NCI-H2196 (cell line): ENCODE measurements at regions not wholly inside any gene's neighbourhood (a gene's known extent, or its start where the extent isn't known, plus 50 kb on each side); places are given as distances from the start of the nearest gene placed in this dataset.
"Not testable (repeated sequence)": the region's sequence is repeated elsewhere in the genome, so short reads cannot be mapped to it uniquely, and the experiment has no call there.

Source experiments
- DNase-seq: peaks from one replicate; lab custom pipeline; 2025; ENCODE audit not compliant: unreplicated experiment; lab: John Stamatoyannopoulos, UW

DNA sequence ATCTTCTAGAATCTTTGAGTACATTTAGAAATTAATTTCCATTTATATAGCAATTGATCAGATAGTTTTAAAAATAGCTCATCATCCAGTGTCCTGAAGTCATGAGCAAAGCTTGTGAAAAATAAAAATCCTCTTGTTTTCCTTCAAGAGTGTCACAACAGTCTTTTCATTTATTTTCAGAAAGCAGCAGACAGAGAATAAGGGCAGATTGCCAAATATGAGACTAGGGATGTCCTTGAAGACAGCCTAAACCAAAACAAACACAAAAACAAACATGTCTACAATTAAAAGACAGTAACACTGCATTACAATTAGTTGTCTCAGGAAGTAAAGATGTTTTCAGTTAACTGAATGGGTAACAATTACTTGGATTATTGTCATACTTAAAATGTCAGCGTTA lies 682.8 kb downstream of the TFAP2A start:
- DNase-seq = no peak

DNA sequence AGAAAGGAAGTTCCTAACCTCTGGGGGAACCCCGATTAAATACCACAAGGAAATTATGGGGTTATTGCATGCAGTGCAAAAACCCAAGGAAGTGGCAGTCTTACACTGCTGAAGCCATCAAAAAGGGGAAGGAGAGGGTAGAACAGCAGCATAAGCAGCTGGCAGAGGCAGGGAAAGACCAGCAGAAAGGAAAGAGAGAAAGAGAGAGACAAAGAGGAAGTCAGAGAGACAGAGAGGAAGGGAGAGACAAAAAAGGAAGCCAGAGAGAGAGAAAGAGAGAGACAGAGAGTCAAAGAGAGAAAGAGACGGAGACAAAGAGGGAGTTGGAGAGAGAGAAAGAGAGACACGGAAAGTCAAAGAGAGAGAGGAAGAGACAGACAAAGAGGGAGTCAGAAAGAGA lies 689.1 kb downstream of the TFAP2A start:
- not testable (repeated sequence) for DNase-seq

- no peak for DNase-seq
These were observed 697.3 kb downstream of the TFAP2A start for GRCh38 chr6:9717568-9717967.

DNA sequence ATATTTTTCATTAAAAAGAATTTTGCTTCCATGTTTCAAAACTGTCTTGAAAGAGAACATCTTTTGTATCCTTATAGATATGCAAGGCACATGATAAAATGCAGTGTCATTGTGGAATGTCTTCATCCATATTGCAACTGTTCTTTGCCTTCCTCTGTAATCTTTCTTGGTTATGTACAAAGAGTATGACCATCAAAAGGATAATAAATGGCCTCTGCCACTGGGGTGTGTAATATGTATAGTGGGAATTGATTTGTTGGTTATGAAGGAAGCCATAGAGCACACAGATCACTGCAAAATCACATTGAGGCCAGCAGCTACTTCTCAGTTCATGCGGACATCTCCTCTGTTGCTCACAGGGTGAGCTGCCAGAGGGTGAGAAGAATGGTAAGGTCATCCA lies 703.5 kb downstream of the TFAP2A start:
- DNase-seq = no peak

GRCh38 chr6:9710574-9710973 lies 704.3 kb downstream of the TFAP2A start:
- DNase-seq = no peak

GRCh38 chr6:9708600-9708999 lies 706.3 kb downstream of the TFAP2A start:
- no peak for DNase-seq

GRCh38 chr6:9704989-9705388 lies 709.9 kb downstream of the TFAP2A start:
- no peak for DNase-seq

- no peak for DNase-seq
These were observed 712.0 kb downstream of the TFAP2A start for GRCh38 chr6:9702914-9703313.

GRCh38 chr6:9699888-9700287 lies 715.0 kb downstream of the TFAP2A start:
- no peak for DNase-seq

- DNase-seq = no peak
These were observed 717.5 kb downstream of the TFAP2A start for GRCh38 chr6:9697263-9697931.

- DNase-seq = no peak
These were observed 724.5 kb downstream of the TFAP2A start for GRCh38 chr6:9690388-9690787.

GRCh38 chr6:9680727-9681126 lies 734.1 kb downstream of the TFAP2A start:
- DNase-seq = not testable (repeated sequence)

DNA sequence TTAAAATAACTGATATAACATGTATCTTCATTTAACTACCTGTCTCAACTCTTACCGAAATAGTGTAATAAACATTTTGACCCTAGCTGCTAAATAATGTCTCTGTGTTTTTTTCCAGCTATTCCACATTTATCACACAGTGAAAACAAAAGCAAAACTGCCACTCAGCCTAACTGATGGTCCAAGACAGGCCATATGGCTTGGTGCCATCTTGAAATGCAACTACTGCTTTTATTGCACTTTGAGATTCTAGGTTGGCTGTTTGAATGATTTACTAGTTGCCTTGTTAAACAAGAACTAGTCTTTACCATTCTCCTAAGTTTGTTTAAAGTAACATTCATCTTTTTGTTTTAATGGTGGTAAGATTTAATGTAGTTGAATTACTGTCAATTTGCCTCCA lies 739.8 kb downstream of the TFAP2A start:
- DNase-seq = no peak

GRCh38 chr6:9659848-9660247 lies 755.0 kb downstream of the TFAP2A start:
- no peak for DNase-seq

- no peak for DNase-seq
These were observed 756.9 kb downstream of the TFAP2A start for GRCh38 chr6:9657994-9658393.

GRCh38 chr6:9647599-9647998 lies 767.3 kb downstream of the TFAP2A start:
- no peak for DNase-seq

- no peak for DNase-seq
These were observed 767.8 kb downstream of the TFAP2A start for GRCh38 chr6:9647071-9647445.

DNA sequence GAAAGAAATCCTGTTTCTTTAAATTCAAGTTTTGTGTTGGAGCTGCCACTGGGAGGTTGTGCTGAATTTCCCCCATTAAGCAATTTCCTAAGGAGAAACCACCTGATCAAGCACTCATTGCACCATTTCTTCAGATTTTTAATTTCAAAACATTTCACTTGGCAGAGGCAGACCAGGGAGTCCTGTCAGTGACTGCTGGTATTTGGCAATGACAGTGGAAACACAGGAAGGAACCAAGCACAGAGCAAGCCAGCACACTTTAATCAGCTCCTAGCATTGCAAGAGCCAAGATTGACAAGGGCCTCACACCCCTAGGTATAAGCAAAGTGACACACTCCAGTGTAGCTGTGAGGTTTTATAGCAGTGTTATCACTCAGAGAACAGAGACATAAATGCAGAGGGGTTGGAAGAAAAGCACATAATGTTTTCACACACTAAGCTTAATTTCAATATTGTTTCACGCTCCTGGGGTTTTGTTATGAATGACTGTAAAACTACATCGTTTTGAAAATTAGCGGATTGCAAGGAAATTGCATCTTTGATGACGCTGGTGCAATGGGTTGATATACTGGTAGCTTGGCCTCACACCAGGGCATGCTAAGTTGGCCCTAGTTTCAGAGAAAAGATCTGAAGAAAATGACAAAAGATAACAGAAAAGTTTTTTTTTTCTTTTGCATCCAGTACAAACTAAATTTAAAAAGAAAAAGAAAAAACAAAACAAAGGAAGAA lies 768.4 kb downstream of the TFAP2A start:
- DNase-seq = no peak

DNA sequence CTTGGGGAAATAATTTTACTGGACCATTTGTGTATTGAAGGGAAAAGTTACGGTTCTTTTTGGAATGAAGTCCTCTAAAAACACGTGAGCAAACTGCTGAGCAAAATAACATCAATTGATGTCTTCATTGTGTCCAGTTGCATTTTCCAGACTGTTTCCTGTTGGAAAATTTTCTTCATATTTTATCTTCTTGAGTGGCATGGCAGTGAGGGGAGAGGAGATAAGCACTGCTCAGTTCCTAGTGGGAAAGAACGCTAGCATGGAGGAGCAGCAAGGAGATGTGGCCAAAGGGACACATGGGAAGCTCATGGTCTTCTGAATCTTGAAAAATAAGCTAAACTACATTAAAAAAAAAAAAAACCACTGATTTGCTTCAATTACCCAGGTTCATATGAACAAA lies 776.0 kb downstream of the TFAP2A start:
- no peak for DNase-seq

DNA sequence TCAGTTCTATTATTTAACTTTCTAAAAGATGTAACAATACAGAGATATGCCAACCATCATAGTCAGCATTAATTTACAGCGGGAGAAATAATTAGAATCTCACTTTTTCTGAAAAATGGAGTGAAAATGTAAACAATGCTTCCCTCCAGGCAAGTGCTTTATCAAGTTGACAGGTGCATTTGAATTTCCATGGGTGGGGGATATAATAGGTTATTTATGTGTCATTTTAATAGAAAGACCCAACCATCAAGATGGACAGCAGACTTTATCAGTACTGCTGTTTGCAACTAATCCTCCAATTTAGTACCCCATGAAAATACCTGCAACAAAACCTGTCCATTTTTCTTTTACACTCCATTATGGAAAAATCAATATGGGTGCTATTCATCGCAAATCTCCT lies 780.1 kb downstream of the TFAP2A start:
- DNase-seq = no peak

GRCh38 chr6:9632026-9632425 lies 782.8 kb downstream of the TFAP2A start:
- DNase-seq = no peak

- DNase-seq = no peak
These were observed 786.1 kb downstream of the TFAP2A start for GRCh38 chr6:9628819-9629218.

DNA sequence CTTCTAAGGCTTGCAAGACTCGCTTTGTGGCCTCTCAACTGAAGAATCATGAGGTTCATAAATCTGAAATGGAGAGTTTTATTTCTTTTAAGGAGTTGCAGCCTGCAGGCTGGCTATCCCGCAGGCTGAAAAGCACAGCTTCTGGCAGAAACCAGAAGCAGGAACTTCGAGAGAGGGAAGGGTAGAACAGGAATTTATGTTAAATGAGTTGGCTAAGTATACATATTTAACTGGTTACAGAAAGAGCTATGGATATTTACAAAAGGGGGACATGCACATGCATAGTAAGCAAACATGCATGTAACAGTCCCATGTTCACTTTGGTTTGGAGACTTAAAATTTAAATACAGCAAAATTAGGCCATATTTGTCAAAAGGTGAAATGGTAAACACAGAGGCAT lies 787.0 kb downstream of the TFAP2A start:
- DNase-seq = no peak
